ENCODE measurements at regions not wholly inside any gene's neighbourhood (a gene's known extent, or its start where the extent isn't known, plus 50 kb on each side); places are given as distances from the start of the nearest gene placed in this dataset.

DNA sequence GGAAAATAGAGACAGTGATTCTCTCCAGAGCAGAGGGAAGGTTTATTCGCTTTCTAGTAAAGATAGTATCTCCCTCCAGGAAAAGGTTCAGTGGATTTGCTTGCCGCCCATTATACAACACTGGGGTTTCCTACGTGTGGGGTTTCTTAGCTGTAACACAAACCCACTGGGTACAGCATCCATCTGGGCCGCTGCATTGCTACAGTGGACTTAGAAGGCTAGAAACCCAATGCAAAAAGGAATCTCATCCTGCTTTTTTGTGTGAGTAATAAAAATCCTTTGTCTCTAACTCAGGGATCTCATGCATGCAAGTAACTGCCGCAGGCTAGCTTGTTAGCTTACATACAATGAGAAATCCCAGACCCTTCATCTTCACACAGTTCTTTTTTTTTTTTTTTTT, 67.1 kb upstream of the BCL2L14 start:
- no peak for TF ChIP-seq POLR2A (IDR thresholded peaks at IDR 0.05)
- TF ChIP-seq, protein P1, sequence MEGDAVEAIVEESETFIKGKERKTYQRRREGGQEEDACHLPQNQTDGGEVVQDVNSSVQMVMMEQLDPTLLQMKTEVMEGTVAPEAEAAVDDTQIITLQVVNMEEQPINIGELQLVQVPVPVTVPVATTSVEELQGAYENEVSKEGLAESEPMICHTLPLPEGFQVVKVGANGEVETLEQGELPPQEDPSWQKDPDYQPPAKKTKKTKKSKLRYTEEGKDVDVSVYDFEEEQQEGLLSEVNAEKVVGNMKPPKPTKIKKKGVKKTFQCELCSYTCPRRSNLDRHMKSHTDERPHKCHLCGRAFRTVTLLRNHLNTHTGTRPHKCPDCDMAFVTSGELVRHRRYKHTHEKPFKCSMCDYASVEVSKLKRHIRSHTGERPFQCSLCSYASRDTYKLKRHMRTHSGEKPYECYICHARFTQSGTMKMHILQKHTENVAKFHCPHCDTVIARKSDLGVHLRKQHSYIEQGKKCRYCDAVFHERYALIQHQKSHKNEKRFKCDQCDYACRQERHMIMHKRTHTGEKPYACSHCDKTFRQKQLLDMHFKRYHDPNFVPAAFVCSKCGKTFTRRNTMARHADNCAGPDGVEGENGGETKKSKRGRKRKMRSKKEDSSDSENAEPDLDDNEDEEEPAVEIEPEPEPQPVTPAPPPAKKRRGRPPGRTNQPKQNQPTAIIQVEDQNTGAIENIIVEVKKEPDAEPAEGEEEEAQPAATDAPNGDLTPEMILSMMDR (IDR thresholded peaks at IDR 0.05): no peak

All from lower leg skin (tissue), 3 donors.